Ovary (tissue), 3 donors: ENCODE measurements at regions not wholly inside any gene's neighbourhood (a gene's known extent, or its start where the extent isn't known, plus 50 kb on each side); places are given as distances from the start of the nearest gene placed in this dataset.

Experiments used
- EP300 ChIP-seq: sonication (generic); formaldehyde crosslinking; IDR thresholded peaks from one replicate; pipeline ENCODE4 v1.6.1; 2017; ENCODE audit warnings: antibody characterized with exemption
- POLR2A ChIP-seq: fragments of 450-650 bp; IDR thresholded peaks from one replicate; pipeline ENCODE4 v1.6.1; 2017; ENCODE audit warnings: antibody characterized with exemption, mild to moderate bottlenecking, moderate library complexity
- TF ChIP-seq, protein P1 (sequence below), 3 donors: fragments of 450-650 bp in 2 of 3; fragments of 200-600 bp in 1 of 3; IDR thresholded peaks; one replicate each; pipeline versions ENCODE4 v1.5.1 to v1.8.0; 2016 to 2022; ENCODE audit warnings: antibody characterized with exemption in 3 of 3, mild to moderate bottlenecking in 1 of 3
- donor health status: DM: no; HTN: no; CAD: no.

GRCh38 chr15:79208179-79208578 is 74.3 kb upstream of the ANKRD34C start:
- TF ChIP-seq POLR2A (no peak), EP300 (no peak)
- TF ChIP-seq, protein P1, sequence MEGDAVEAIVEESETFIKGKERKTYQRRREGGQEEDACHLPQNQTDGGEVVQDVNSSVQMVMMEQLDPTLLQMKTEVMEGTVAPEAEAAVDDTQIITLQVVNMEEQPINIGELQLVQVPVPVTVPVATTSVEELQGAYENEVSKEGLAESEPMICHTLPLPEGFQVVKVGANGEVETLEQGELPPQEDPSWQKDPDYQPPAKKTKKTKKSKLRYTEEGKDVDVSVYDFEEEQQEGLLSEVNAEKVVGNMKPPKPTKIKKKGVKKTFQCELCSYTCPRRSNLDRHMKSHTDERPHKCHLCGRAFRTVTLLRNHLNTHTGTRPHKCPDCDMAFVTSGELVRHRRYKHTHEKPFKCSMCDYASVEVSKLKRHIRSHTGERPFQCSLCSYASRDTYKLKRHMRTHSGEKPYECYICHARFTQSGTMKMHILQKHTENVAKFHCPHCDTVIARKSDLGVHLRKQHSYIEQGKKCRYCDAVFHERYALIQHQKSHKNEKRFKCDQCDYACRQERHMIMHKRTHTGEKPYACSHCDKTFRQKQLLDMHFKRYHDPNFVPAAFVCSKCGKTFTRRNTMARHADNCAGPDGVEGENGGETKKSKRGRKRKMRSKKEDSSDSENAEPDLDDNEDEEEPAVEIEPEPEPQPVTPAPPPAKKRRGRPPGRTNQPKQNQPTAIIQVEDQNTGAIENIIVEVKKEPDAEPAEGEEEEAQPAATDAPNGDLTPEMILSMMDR (IDR thresholded peaks at IDR 0.05): no peak
